H9 (cell line): ENCODE measurements at regions not wholly inside any gene's neighbourhood (a gene's known extent, or its start where the extent isn't known, plus 50 kb on each side); places are given as distances from the start of the nearest gene placed in this dataset.
"Not testable (repeated sequence)": the region's sequence is repeated elsewhere in the genome, so short reads cannot be mapped to it uniquely, and the experiment has no call there.

Source experiments
- DNase-seq: peaks from one replicate; pipeline ENCODE4 v3.0.0-alpha.2; 2017
- H2AFZ ChIP-seq: one replicate; pipeline ENCODE4 v1.6.1; 2013; ENCODE audit warnings: mild to moderate bottlenecking, low read length, control low read depth, moderate library complexity
- H2AK5ac ChIP-seq: 2 replicates; pipeline ENCODE4 v1.6.1; 2013; ENCODE audit warnings: low read length, control low read depth, mixed read lengths; ENCODE audit not compliant: insufficient read length
- H2BK120ac ChIP-seq: one replicate; pipeline ENCODE4 v1.6.1; 2013; ENCODE audit warnings: low read depth, mild to moderate bottlenecking, low read length, control low read depth, inconsistent platforms; ENCODE audit not compliant: poor library complexity, severe bottlenecking
- H2BK12ac ChIP-seq: 2 replicates; pipeline ENCODE4 v1.6.1; 2013; ENCODE audit warnings: low read length, control low read depth, mixed read lengths, low read depth; ENCODE audit not compliant: insufficient read length
- H2BK15ac ChIP-seq: 2 replicates; pipeline ENCODE4 v1.6.1; 2013; ENCODE audit warnings: low read depth, low read length, control low read depth
- H2BK20ac ChIP-seq: one replicate; pipeline ENCODE4 v1.6.1; 2013; ENCODE audit warnings: low read depth, mild to moderate bottlenecking, low read length, control low read depth, inconsistent platforms; ENCODE audit not compliant: poor library complexity, severe bottlenecking
- H2BK5ac ChIP-seq: 2 replicates; pipeline ENCODE4 v1.6.1; 2013; ENCODE audit warnings: low read length, control low read depth, mixed read lengths; ENCODE audit not compliant: insufficient read length
- H3K14ac ChIP-seq: 2 replicates; pipeline ENCODE4 v1.6.1; 2013; ENCODE audit warnings: low read length, control low read depth; ENCODE audit not compliant: insufficient read depth
- H3K18ac ChIP-seq: 2 replicates; pipeline ENCODE4 v1.6.1; 2013; ENCODE audit warnings: low read depth, mild to moderate bottlenecking, mixed read lengths, low read length, control low read depth; ENCODE audit not compliant: insufficient read length
- H3K23ac ChIP-seq: 2 replicates; pipeline ENCODE4 v1.6.1; 2013; ENCODE audit warnings: low read length, control low read depth, mixed read lengths, low read depth; ENCODE audit not compliant: insufficient read length
- H3K23me2 ChIP-seq: 2 replicates; pipeline ENCODE4 v1.6.1; 2013; ENCODE audit warnings: low read depth, mild to moderate bottlenecking, mixed read lengths, low read length, control low read depth; ENCODE audit not compliant: insufficient read length, poor library complexity, severe bottlenecking
- H3K27ac ChIP-seq: 2 replicates; pipeline ENCODE4 v1.5.1; 2013; ENCODE audit warnings: low read length, control low read depth, mixed read lengths, low read depth; ENCODE audit not compliant: insufficient read length
- H3K27me3 ChIP-seq: 2 replicates; pipeline ENCODE4 v1.6.1; 2013; ENCODE audit warnings: low read length, control low read depth, inconsistent platforms; ENCODE audit not compliant: insufficient read depth
- H3K4ac ChIP-seq: 2 replicates; pipeline ENCODE4 v1.6.1; 2013; ENCODE audit warnings: low read depth, mild to moderate bottlenecking, control low read depth, inconsistent platforms, low read length, moderate library complexity
- H3K4me1 ChIP-seq: 2 replicates; pipeline ENCODE4 v1.6.1; 2013; ENCODE audit warnings: low read length, control low read depth, inconsistent platforms; ENCODE audit not compliant: insufficient read depth
- H3K4me2 ChIP-seq: 2 replicates; pipeline ENCODE4 v1.6.1; 2013; ENCODE audit warnings: low read length, control low read depth, mixed read lengths; ENCODE audit not compliant: insufficient read length, insufficient read depth
- H3K56ac ChIP-seq: 2 replicates; pipeline ENCODE4 v1.6.1; 2013; ENCODE audit warnings: low read depth, mild to moderate bottlenecking, mixed read lengths, low read length, control low read depth; ENCODE audit not compliant: insufficient read length
- H3K79me1 ChIP-seq: 2 replicates; pipeline ENCODE4 v1.6.1; 2013; ENCODE audit warnings: low read depth, mild to moderate bottlenecking, moderate library complexity, low read length, control low read depth, inconsistent platforms; ENCODE audit not compliant: insufficient read depth, poor library complexity, severe bottlenecking
- H3K79me2 ChIP-seq: 2 replicates; pipeline ENCODE4 v1.6.1; 2013; ENCODE audit warnings: low read length, control low read depth, inconsistent platforms; ENCODE audit not compliant: insufficient read depth
- H3K9ac ChIP-seq: 2 replicates; pipeline ENCODE4 v1.6.1; 2013; ENCODE audit warnings: low read length, control low read depth, mixed read lengths; ENCODE audit not compliant: insufficient read length; ENCODE audit errors: extremely low read depth
- H3K9me3 ChIP-seq: one replicate; pipeline ENCODE4 v1.6.1; 2013; ENCODE audit warnings: low read depth, low read length, inconsistent platforms; ENCODE audit not compliant: control insufficient read depth
- H3T11ph ChIP-seq: one replicate; pipeline ENCODE4 v1.6.1; 2013; ENCODE audit warnings: mild to moderate bottlenecking, low read length, control low read depth, inconsistent platforms
- H4K20me1 ChIP-seq: one replicate; pipeline ENCODE4 v1.6.1; 2013; ENCODE audit not compliant: control insufficient read depth, insufficient read length, insufficient read depth
- H4K5ac ChIP-seq: 2 replicates; pipeline ENCODE4 v1.6.1; 2013; ENCODE audit warnings: low read depth, mild to moderate bottlenecking, mixed read lengths, low read length, control low read depth; ENCODE audit not compliant: insufficient read length
- H4K8ac ChIP-seq: replicated peaks from 2 replicates; pipeline ENCODE4 v1.6.1; 2013; ENCODE audit warnings: low read length, control low read depth, mixed read lengths, low read depth; ENCODE audit not compliant: insufficient read length
- H4K91ac ChIP-seq: 2 replicates; pipeline ENCODE4 v1.6.1; 2013; ENCODE audit warnings: low read depth, mild to moderate bottlenecking, moderate library complexity, mixed read lengths, low read length, control low read depth; ENCODE audit not compliant: insufficient read length
- H3K27ac Mint-ChIP-seq, 3 experiments: 2 replicates in 2 of 3; 3 replicates in 1 of 3; pipeline ENCODE4 v1.8.0; 2020 to 2021; ENCODE audit warnings: mixed read lengths in 3 of 3, mild to moderate bottlenecking in 1 of 3, moderate library complexity in 1 of 3
- H3K27me3 Mint-ChIP-seq: 2 replicates; pipeline ENCODE4 v1.8.0; 2021; ENCODE audit warnings: low read depth, mild to moderate bottlenecking, moderate library complexity, mixed read lengths
- H3K36me3 Mint-ChIP-seq, 3 experiments: 2 replicates in 2 of 3; 3 replicates in 1 of 3; pipeline ENCODE4 v1.8.0; 2020 to 2021; ENCODE audit warnings: low read depth in 3 of 3, mixed read lengths in 3 of 3; ENCODE audit not compliant: insufficient read depth in 1 of 3
- H3K4me1 Mint-ChIP-seq, 2 experiments: 2 replicates each; pipeline ENCODE4 v1.8.0; 2020; ENCODE audit warnings: mixed read lengths in 2 of 2
- H3K4me3 Mint-ChIP-seq, 2 experiments: 2 replicates in 1 of 2; 3 replicates in 1 of 2; pipeline ENCODE4 v1.8.0; 2020 to 2021; ENCODE audit warnings: mild to moderate bottlenecking in 2 of 2, mixed read lengths in 2 of 2, moderate library complexity in 1 of 2
- H3K9me3 Mint-ChIP-seq, 2 experiments: 2 replicates in 1 of 2; 3 replicates in 1 of 2; pipeline ENCODE4 v1.8.0; 2020; ENCODE audit warnings: mild to moderate bottlenecking in 2 of 2, mixed read lengths in 2 of 2, moderate library complexity in 1 of 2
- WGBS: extraction: QIAGEN DNeasy Blood & Tissue Kit; methylation state at CpG from one replicate; pipeline ENCODE4 v1.1.7; 2013; ENCODE audit warnings: missing lambda C conversion rate, low lambda C conversion rate, mixed read lengths; ENCODE audit not compliant: insufficient read length; ENCODE audit errors: extremely low coverage; 5-methylcytosine and 5-hydroxymethylcytosine counted together

- H2BK5ac ChIP-seq, H2BK20ac ChIP-seq, H3K4me1 ChIP-seq, H3K27ac ChIP-seq, H2BK12ac ChIP-seq, H3K9ac ChIP-seq, H4K5ac ChIP-seq, DNase-seq, H3K23ac ChIP-seq, H4K8ac ChIP-seq, H3K23me2 ChIP-seq, H3K27me3 Mint-ChIP-seq, H3K79me2 ChIP-seq, H4K91ac ChIP-seq, H3K56ac ChIP-seq, H3K18ac ChIP-seq, H2BK15ac ChIP-seq, H3K9me3 ChIP-seq, H3K4me3 Mint-ChIP-seq, H2AK5ac ChIP-seq, H3T11ph ChIP-seq, H3K27ac Mint-ChIP-seq, H2AFZ ChIP-seq, H3K79me1 ChIP-seq, H2BK120ac ChIP-seq, H3K9me3 Mint-ChIP-seq, H3K36me3 Mint-ChIP-seq, H3K27me3 ChIP-seq, H4K20me1 ChIP-seq, H3K14ac ChIP-seq, H3K4ac ChIP-seq, H3K4me2 ChIP-seq: not testable (repeated sequence)
- peaks cover 10 to 16% of the 10 kb centered on the region in 2 experiments for H3K4me1 Mint-ChIP-seq
- no CpG with 5 or more reads among the region's 4 CpGs for WGBS
These were observed 558.0 kb downstream of the ADGRL2 start for GRCh38 chr1:82358706-82359105.

- not testable (repeated sequence) for H3K4me2 ChIP-seq, H3K18ac ChIP-seq, H3K27ac Mint-ChIP-seq, H2BK12ac ChIP-seq, H3K9me3 Mint-ChIP-seq, H2BK5ac ChIP-seq, H3K27ac ChIP-seq, H3K23me2 ChIP-seq, H3K27me3 Mint-ChIP-seq, DNase-seq, H3K14ac ChIP-seq, H3K79me2 ChIP-seq, H2BK20ac ChIP-seq, H4K8ac ChIP-seq, H2BK15ac ChIP-seq, H3K23ac ChIP-seq, H3K4me3 Mint-ChIP-seq, H3K4me1 ChIP-seq, H3T11ph ChIP-seq, H4K5ac ChIP-seq, H3K9me3 ChIP-seq, H3K56ac ChIP-seq, H3K79me1 ChIP-seq, H2BK120ac ChIP-seq, H3K9ac ChIP-seq, H3K36me3 Mint-ChIP-seq, H2AK5ac ChIP-seq, H2AFZ ChIP-seq, H4K91ac ChIP-seq, H4K20me1 ChIP-seq, H3K27me3 ChIP-seq, H3K4me1 Mint-ChIP-seq, H3K4ac ChIP-seq
- no CpG with 5 or more reads among the region's 5 CpGs for WGBS
These were observed 553.8 kb downstream of the ADGRL2 start for GRCh38 chr1:82354546-82354945.
